SK-N-SH treated with all-trans-retinoic acid at 6 μM for 48 hours (cell line): ENCODE measurements at regions not wholly inside any gene's neighbourhood (a gene's known extent, or its start where the extent isn't known, plus 50 kb on each side); places are given as distances from the start of the nearest gene placed in this dataset.

ENCODE experiments used
- ARNTL ChIP-seq: fragments of 450-650 bp; formaldehyde crosslinking; IDR thresholded peaks from 2 replicates; pipeline ENCODE4 v1.5.0; 2020; ENCODE audit warnings: low read depth, mild to moderate bottlenecking, moderate library complexity, borderline replicate concordance
- CSRNP3 ChIP-seq: fragments of 250-450 bp; sonication (Bioruptor Pico); IDR thresholded peaks from 2 replicates; pipeline ENCODE4 v1.5.1; 2021; ENCODE audit warnings: mild to moderate bottlenecking, moderate library complexity
- PATZ1 ChIP-seq: fragments of 250-450 bp; sonication (Bioruptor Pico); IDR thresholded peaks from 2 replicates; pipeline ENCODE4 v1.8.0; 2020; ENCODE audit warnings: mild to moderate bottlenecking, moderate library complexity, borderline replicate concordance
- PPARA ChIP-seq: fragments of 250-450 bp; sonication (Bioruptor Pico); IDR thresholded peaks from 2 replicates; pipeline ENCODE4 v1.5.0; 2020; ENCODE audit warnings: mild to moderate bottlenecking, borderline replicate concordance
- SNAI2 ChIP-seq: fragments of 250-450 bp; sonication (Bioruptor Pico); IDR thresholded peaks from 2 replicates; pipeline ENCODE4 v1.5.0; 2020; ENCODE audit warnings: mild to moderate bottlenecking, moderate library complexity
- TOX ChIP-seq: fragments of 250-450 bp; sonication (Bioruptor Pico); IDR thresholded peaks from 2 replicates; pipeline ENCODE4 v1.8.0; 2021; ENCODE audit warnings: mild to moderate bottlenecking, moderate library complexity, borderline replicate concordance
- ZC3H10 ChIP-seq: fragments of 250-450 bp; sonication (Bioruptor Pico); IDR thresholded peaks from 2 replicates; pipeline ENCODE4 v1.5.1; 2021; ENCODE audit warnings: mild to moderate bottlenecking, moderate library complexity
- ZFP3 ChIP-seq: fragments of 250-450 bp; sonication (Bioruptor Pico); IDR thresholded peaks from 2 replicates; pipeline ENCODE4 v1.5.0; 2020; ENCODE audit warnings: mild to moderate bottlenecking, moderate library complexity
- ZNF565 ChIP-seq: fragments of 450-650 bp; formaldehyde crosslinking; conservative IDR thresholded peaks from 2 replicates; pipeline ENCODE4 v1.5.0; 2020; ENCODE audit warnings: low read depth, mild to moderate bottlenecking, moderate library complexity
- ZNF70 ChIP-seq: fragments of 450-650 bp; formaldehyde crosslinking; IDR thresholded peaks from 2 replicates; pipeline ENCODE4 v1.5.0; 2020; ENCODE audit warnings: mild to moderate bottlenecking, moderate library complexity

- TF ChIP-seq ZC3H10 (CRISPR knock-in tag), result no peak
- TF ChIP-seq ARNTL, result no peak
- TF ChIP-seq ZNF70 (CRISPR knock-in tag), result no peak
- TF ChIP-seq CSRNP3 (CRISPR knock-in tag), result no peak
- no peak for TF ChIP-seq PPARA (CRISPR knock-in tag)
- no peak for TF ChIP-seq TOX
- no peak for TF ChIP-seq PATZ1 (CRISPR knock-in tag)
- TF ChIP-seq ZFP3 (CRISPR knock-in tag), result no peak
- TF ChIP-seq ZNF565 (CRISPR knock-in tag), result no peak
- TF ChIP-seq SNAI2 (CRISPR knock-in tag), result no peak
Measured at GRCh38 chr5:60382716-60383115, 317.2 kb downstream of the DEPDC1B start.
